GM13977 (cell line): ENCODE measurements at regions not wholly inside any gene's neighbourhood (a gene's known extent, or its start where the extent isn't known, plus 50 kb on each side); places are given as distances from the start of the nearest gene placed in this dataset.

Experiments used
- DNase-seq: peaks from one replicate; pipeline ENCODE4 v3.0.0; 2012; ENCODE audit warnings: low spot score
- in situ Hi-C: fragments of 300-500 bp; cut with MboI; formaldehyde crosslinking; loops from one replicate; pipeline ENCODE4 v1.12.0; 2022; ENCODE audit warnings: low sequenced_read_pairs, low pct_unique_long_range_greater_than_20kb, mixed read lengths, inconsistent platforms; ENCODE audit not compliant: unreplicated experiment
- TF ChIP-seq, protein P1 (sequence below): IDR thresholded peaks from 2 replicates; pipeline ENCODE4 v1.5.1; 2012; ENCODE audit warnings: mild to moderate bottlenecking, control low read depth; ENCODE audit not compliant: insufficient read depth; ENCODE audit errors: extremely low read depth, missing control alignments

GRCh38 chr1:20405893-20406604, 80.0 kb downstream of the CAMK2N1 start:
- in situ Hi-C loops, result no loop called here
- TF ChIP-seq, protein P1, sequence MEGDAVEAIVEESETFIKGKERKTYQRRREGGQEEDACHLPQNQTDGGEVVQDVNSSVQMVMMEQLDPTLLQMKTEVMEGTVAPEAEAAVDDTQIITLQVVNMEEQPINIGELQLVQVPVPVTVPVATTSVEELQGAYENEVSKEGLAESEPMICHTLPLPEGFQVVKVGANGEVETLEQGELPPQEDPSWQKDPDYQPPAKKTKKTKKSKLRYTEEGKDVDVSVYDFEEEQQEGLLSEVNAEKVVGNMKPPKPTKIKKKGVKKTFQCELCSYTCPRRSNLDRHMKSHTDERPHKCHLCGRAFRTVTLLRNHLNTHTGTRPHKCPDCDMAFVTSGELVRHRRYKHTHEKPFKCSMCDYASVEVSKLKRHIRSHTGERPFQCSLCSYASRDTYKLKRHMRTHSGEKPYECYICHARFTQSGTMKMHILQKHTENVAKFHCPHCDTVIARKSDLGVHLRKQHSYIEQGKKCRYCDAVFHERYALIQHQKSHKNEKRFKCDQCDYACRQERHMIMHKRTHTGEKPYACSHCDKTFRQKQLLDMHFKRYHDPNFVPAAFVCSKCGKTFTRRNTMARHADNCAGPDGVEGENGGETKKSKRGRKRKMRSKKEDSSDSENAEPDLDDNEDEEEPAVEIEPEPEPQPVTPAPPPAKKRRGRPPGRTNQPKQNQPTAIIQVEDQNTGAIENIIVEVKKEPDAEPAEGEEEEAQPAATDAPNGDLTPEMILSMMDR, result no peak
- no peak for DNase-seq

DNA sequence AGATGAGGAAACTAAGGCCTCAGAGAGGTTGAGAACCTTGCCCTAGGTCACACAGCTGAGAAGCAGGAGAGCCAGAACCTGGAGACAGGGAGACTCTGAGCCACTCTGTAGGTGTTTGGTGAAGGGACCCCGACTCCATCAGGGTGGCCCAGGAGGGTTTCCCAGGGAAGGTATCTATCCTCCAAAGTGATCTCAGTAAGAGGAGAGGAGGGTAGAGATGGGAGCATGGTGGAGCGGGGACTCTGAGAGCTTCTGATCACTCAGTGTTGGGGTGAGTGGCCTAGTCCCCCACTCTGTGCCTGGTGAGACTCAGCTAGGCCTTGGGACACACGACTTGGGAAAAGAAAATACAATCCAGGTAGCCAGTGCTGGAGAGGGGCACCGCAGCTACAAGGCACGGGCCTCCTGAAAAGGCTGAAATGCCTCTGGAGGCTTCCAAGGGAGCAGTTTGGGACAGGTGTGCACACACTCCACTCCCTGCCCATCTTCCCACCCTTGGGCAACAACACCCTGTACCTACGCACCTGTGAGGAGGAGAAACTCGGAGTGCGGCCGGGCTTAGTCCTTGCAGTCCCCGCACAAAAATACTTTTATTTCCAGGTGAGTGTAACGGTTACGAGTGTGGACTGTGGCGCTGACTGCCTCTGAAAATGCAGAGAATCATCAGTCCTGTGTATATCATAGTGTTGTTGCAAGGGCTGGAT, 80.8 kb downstream of the CAMK2N1 start:
- TF ChIP-seq, protein P1, result no peak
- in situ Hi-C loops, result no loop called here
- DNase-seq, result no peak
